ENCODE measurements at regions not wholly inside any gene's neighbourhood (a gene's known extent, or its start where the extent isn't known, plus 50 kb on each side); places are given as distances from the start of the nearest gene placed in this dataset.

DNA sequence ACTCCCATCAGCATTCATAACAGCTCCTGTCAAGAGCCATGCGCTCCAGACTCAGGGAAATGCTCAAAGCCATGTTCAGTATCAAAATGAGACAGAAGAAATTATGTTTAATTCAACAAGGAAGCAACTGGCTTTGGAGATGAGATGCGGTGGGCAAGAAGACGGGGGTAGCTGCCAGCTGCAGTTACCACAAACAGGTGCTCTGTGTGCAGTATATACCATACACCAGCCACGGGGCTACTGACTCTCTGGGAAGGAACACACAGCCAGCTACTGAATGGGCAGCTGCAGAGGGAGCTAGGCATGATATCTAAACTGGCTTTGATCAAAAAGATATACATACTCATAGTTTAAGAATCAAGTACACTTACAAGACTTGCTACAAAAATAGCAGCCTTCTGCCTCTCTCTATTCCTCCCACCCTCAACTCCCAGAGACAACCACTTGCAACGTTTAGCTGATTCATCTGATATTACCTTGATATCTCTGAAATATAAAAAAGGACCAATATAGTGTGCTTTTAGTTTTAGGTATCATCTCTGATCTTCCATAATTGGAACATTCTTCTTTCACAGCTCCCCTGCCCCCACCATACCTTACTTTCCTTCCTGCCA is 593.0 kb downstream of the UQCRFS1 start:
- peaks cover 5% of the 10 kb centered on the region for H3K36me3 Mint-ChIP-seq (ENCODE audit: low read depth, unreplicated experiment)
- H3K4me1 Mint-ChIP-seq (ENCODE audit: unreplicated experiment), result no peaks in the 10 kb centered on the region
- no peaks in the 10 kb centered on the region for H3K27me3 Mint-ChIP-seq (ENCODE audit: unreplicated experiment)
- H3K9me3 Mint-ChIP-seq (ENCODE audit: unreplicated experiment), result peaks cover 6% of the 10 kb centered on the region
- H3K27ac Mint-ChIP-seq (ENCODE audit: unreplicated experiment), result no peak overlapping the region
- H3K4me3 Mint-ChIP-seq (ENCODE audit: unreplicated experiment), result no peak overlapping the region
- no peak for DNase-seq (ENCODE audit: low spot score)
- TF ChIP-seq, protein P1, sequence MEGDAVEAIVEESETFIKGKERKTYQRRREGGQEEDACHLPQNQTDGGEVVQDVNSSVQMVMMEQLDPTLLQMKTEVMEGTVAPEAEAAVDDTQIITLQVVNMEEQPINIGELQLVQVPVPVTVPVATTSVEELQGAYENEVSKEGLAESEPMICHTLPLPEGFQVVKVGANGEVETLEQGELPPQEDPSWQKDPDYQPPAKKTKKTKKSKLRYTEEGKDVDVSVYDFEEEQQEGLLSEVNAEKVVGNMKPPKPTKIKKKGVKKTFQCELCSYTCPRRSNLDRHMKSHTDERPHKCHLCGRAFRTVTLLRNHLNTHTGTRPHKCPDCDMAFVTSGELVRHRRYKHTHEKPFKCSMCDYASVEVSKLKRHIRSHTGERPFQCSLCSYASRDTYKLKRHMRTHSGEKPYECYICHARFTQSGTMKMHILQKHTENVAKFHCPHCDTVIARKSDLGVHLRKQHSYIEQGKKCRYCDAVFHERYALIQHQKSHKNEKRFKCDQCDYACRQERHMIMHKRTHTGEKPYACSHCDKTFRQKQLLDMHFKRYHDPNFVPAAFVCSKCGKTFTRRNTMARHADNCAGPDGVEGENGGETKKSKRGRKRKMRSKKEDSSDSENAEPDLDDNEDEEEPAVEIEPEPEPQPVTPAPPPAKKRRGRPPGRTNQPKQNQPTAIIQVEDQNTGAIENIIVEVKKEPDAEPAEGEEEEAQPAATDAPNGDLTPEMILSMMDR (IDR thresholded peaks at IDR 0.05; ENCODE audit: unreplicated experiment), result no peak

DNA sequence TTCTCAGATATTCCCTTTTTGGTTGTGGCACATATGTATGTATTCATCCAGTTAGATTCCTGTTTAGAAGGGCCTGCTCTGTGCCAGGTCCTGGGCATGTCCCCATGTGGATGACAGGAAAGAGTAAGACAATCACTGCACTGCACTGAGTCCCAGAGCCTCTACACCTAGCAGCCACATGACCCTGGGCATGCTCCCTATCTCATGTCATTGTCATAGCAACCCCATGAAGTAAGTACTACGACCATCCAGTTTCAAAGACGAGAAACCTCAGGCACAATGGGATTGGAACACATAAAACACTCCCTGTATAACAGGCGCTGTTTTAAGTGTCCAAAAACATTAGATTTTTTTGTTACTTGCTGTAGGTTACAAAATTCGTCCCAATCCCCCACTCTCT is 594.4 kb downstream of the UQCRFS1 start:
- Mint-ChIP-seq H3K9me3 (ENCODE audit: unreplicated experiment) (peaks cover 12% of the 10 kb centered on the region), H3K36me3 (ENCODE audit: low read depth, unreplicated experiment) (peaks cover 5% of the 10 kb centered on the region), H3K4me3 (ENCODE audit: unreplicated experiment) (no peak overlapping the region), H3K27ac (ENCODE audit: unreplicated experiment) (no peak overlapping the region), H3K27me3 (ENCODE audit: unreplicated experiment) (no peaks in the 10 kb centered on the region), H3K4me1 (ENCODE audit: unreplicated experiment) (no peaks in the 10 kb centered on the region)
- no peak for DNase-seq (ENCODE audit: low spot score)
- TF ChIP-seq, protein P1 (IDR thresholded peaks at IDR 0.05; ENCODE audit: unreplicated experiment), result no peak

DNA sequence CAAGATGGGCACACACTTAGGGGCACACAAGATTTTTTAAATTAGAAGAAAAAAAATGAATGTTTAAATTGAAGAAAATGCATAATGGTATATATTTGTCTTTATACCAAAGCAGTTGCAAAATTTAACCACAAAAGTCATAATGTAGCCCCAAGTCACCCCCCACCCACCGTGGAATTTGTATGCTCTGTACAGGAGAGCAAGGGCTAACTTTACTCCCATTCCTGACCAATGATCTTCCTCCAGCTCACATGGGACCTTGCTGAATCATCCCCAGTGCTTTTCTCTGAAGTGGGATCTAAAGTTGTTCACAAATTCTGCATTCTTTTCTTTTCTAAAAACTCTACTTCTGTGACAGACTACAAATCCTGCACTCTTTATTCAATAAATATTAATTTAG is 597.0 kb downstream of the UQCRFS1 start:
- H3K9me3 Mint-ChIP-seq (ENCODE audit: unreplicated experiment), result peaks cover 12% of the 10 kb centered on the region
- DNase-seq (ENCODE audit: low spot score), result no peak
- no peak overlapping the region for H3K4me3 Mint-ChIP-seq (ENCODE audit: unreplicated experiment)
- no peaks in the 10 kb centered on the region for H3K4me1 Mint-ChIP-seq (ENCODE audit: unreplicated experiment)
- TF ChIP-seq, protein P1 (IDR thresholded peaks at IDR 0.05; ENCODE audit: unreplicated experiment), result no peak
- H3K27me3 Mint-ChIP-seq (ENCODE audit: unreplicated experiment), result peaks cover 5% of the 10 kb centered on the region
- H3K36me3 Mint-ChIP-seq (ENCODE audit: low read depth, unreplicated experiment), result peaks cover 5% of the 10 kb centered on the region
- no peak overlapping the region for H3K27ac Mint-ChIP-seq (ENCODE audit: unreplicated experiment)

DNA sequence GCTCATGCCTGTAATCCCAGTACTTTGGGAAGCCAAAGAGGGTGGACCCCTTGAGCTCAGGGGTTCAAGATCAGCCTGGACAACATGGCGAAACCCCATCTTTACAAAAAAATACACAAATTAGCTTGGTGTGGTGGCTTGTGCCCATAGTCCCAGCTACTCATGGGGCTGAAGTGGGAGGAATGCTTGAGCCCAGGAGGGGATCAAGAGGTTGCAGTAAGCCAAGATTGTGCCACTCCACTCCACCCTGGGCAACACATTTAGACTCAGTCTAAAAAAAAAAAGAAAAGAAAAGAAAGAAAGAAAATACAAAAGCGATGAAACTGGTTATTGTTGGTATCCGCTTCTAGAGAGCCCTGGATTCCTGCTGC is 597.4 kb downstream of the UQCRFS1 start:
- H3K27ac Mint-ChIP-seq (ENCODE audit: unreplicated experiment), result no peak overlapping the region
- H3K36me3 Mint-ChIP-seq (ENCODE audit: low read depth, unreplicated experiment), result peaks cover 5% of the 10 kb centered on the region
- H3K4me1 Mint-ChIP-seq (ENCODE audit: unreplicated experiment), result no peaks in the 10 kb centered on the region
- H3K9me3 Mint-ChIP-seq (ENCODE audit: unreplicated experiment), result peaks cover 12% of the 10 kb centered on the region
- peaks cover 5% of the 10 kb centered on the region for H3K27me3 Mint-ChIP-seq (ENCODE audit: unreplicated experiment)
- no peak for DNase-seq (ENCODE audit: low spot score)
- H3K4me3 Mint-ChIP-seq (ENCODE audit: unreplicated experiment), result no peak overlapping the region
- TF ChIP-seq, protein P1 (IDR thresholded peaks at IDR 0.05; ENCODE audit: unreplicated experiment), result no peak

DNA sequence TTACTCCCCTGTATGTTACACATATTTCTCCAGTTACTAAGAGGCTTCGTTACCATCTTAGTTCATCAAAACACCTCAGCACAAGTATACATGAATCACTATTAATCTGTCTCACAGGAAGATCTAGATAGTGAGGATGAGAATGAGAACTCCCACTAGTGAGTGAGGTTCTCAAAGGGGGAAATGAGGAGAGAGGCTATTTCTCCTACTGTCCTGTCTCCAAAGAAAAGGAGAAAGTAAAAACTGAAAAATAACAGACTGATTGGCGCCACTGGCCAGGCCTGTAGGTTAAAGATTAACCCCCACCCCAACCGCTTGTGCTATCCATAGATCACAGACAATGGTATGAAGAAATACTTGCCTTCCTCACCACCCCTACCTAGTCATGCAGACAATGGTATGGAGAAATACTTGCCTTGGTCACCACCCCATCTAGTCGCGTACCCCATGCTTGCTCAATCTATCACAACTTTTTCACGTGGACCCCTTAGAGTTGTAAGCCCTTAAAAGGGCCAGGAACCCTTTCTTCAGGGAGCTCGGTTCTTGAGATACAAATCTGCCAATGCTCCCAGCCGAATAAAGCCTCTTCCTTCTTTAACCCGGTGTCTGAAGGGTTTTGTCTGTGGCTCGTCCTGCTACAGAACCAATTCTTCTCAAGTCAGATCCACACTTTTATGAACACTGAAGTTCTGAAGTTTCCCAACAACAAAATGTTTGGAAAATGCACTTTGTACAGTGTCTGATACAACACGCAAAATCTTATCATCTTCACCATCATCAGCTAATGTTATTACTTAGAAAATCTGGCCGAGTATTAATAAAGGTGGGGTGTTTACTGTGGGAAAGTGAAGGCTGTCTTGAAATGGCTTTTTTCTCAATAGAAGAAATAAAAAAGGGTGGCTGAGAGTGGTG is 598.1 kb downstream of the UQCRFS1 start:
- TF ChIP-seq, protein P1 (IDR thresholded peaks at IDR 0.05; ENCODE audit: unreplicated experiment), result no peak
- H3K27me3 Mint-ChIP-seq (ENCODE audit: unreplicated experiment), result peaks cover 5% of the 10 kb centered on the region

More for the DNA sequence above, 598.1 kb downstream of the UQCRFS1 start:
- Mint-ChIP-seq H3K36me3 (ENCODE audit: low read depth, unreplicated experiment) (peaks cover 5% of the 10 kb centered on the region), H3K4me3 (ENCODE audit: unreplicated experiment) (no peak overlapping the region), H3K27ac (ENCODE audit: unreplicated experiment) (no peak overlapping the region), H3K9me3 (ENCODE audit: unreplicated experiment) (peaks cover 12% of the 10 kb centered on the region), H3K4me1 (ENCODE audit: unreplicated experiment) (no peaks in the 10 kb centered on the region)
- no peak for DNase-seq (ENCODE audit: low spot score)
